ENCODE measurements at regions not wholly inside any gene's neighbourhood (a gene's known extent, or its start where the extent isn't known, plus 50 kb on each side); places are given as distances from the start of the nearest gene placed in this dataset.

GRCh38 chr7:18081617-18082016, 54.0 kb upstream of the PRPS1L1 start:
- DNase-seq (ENCODE audit: low spot score), result no peak

- no peak for DNase-seq (ENCODE audit: low spot score)
These were observed 54.5 kb upstream of the PRPS1L1 start for GRCh38 chr7:18082169-18082568.

DNA sequence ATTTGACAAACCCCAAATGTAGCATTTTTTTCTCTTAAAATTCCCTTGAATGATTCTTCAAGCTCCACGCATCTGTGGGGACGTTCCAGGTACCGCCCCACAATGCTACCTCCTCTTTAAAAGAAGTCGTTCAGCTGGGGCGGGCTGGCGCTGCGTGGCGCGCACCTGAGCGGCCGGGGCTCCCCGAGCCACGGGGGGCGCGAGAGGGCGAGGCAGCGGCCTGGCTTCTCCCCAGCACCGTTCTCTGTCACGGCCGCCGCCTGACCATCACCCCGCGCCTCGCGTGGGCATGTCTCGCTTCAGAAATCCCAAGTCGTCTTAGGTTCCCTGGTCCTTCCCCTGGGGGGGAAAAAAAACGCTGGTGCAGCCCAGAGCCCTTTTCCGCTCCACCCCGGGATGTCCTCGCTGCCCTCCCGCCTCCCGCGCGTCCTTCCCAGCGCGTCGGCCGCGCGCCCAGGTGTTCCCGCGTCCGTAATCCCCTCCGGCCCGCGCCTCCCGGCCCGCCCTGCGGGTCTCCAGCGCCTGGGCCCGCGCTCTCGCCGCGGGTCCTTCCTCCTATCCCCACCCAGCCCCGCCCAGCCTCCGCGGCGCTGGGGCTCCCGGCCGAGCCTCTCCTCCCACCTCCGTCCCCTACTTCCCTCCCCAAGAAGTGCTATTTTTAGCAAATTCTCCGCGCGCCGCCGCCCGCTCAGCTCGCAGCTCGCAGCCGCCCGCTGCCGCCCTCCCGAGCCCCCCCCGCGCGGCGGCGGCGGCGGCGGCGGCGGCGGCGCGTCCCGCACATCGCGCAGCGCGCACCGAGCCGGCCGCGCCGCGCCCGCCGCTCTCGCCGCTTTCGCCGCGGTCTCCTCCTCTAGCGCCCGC, 58.7 kb upstream of the PRPS1L1 start:
- DNase-seq (ENCODE audit: low spot score), result peak; percentile 35

GRCh38 chr7:18087026-18087686, 59.5 kb upstream of the PRPS1L1 start:
- DNase-seq (ENCODE audit: low spot score), result peak; percentile 18

DNA sequence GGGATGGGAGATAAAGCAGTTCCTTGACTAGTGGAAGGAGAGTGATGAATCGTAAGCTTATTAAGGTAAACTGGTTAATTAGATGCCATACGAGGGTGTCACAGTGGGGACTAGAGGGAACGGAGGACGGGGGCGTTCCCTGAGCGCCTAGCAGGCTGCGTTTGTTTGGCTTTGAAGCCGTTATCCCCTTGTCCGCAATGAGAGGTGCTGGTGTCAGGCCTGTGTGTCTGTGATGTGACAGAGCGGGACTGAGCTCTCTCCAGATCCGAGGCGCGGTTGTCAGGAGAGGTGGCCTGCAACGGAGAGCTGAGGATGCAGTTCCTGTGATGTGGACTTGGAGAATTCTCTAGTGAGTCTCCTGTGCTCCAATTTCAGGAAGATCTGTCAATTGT, 60.0 kb upstream of the PRPS1L1 start:
- DNase-seq (ENCODE audit: low spot score), result no peak

DNA sequence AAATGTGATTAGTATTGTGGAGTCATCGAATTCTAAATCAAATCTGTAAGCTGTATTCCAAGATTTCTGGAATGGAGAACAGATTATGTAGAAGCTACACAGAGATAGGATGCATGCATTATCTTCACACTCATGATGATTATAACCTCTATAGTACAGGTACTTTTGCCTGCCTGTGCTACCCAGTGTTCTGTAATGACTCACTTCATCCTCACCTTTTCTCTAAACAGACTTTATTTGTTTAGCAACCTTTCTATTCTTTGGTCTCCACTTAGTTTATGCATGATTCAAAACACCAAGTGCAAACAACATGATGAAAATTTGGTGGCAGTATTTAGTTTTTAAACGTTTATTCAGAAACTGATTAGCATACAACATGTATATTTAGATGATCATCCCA, 68.4 kb upstream of the PRPS1L1 start:
- DNase-seq (ENCODE audit: low spot score), result no peak

- no peak for DNase-seq (ENCODE audit: low spot score)
These were observed 74.9 kb upstream of the PRPS1L1 start for GRCh38 chr7:18102576-18102975.

DNA sequence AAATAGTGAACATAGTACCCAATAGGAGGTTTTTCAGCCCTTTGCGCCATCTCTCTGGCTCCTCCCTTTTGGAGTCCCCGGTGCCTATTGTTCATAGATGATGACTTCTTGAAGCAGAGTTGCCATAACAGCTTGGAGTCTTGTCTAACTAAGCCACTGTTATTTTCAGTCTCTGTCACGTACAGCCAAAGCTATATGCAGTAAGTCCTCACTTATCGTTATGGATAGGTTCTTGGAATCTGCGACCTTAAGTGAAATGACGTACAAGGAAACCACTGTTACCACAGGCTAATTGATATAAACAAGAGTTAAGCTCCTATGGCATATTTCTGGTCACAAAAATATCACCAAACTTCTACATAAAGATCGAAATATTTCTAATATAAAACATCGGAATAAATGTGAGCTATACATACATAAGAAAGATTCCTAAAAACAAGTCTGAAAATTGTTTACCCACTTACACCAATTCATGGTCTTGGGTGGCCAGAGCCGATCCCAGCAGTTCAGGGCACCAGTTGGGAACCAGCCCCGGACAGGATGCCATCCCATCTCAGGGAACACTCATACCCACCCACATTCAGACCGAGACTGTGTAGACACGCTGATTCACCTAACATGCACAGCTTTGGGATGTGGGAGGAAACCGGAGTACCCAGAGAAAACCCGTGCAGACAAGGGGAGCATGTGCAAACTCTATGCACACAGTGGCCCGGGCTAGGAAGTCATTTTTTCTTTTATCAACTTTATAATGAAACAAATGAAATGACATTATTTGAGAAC, 76.0 kb upstream of the PRPS1L1 start:
- no peak for DNase-seq (ENCODE audit: low spot score)

- DNase-seq (ENCODE audit: low spot score), result peak; percentile 34
These were observed 82.1 kb upstream of the PRPS1L1 start for GRCh38 chr7:18109762-18110161.

GRCh38 chr7:18116661-18117060, 89.0 kb upstream of the PRPS1L1 start:
- DNase-seq (ENCODE audit: low spot score), result no peak

GRCh38 chr7:18117482-18117881, 89.8 kb upstream of the PRPS1L1 start:
- DNase-seq (ENCODE audit: low spot score), result peak; percentile 31

GRCh38 chr7:18119985-18120384, 92.3 kb upstream of the PRPS1L1 start:
- DNase-seq (ENCODE audit: low spot score), result no peak

GRCh38 chr7:18123508-18124239, 96.0 kb upstream of the PRPS1L1 start:
- no peak for DNase-seq (ENCODE audit: low spot score)

- DNase-seq (ENCODE audit: low spot score), result no peak
These were observed 97.8 kb upstream of the PRPS1L1 start for GRCh38 chr7:18125476-18125875.

DNA sequence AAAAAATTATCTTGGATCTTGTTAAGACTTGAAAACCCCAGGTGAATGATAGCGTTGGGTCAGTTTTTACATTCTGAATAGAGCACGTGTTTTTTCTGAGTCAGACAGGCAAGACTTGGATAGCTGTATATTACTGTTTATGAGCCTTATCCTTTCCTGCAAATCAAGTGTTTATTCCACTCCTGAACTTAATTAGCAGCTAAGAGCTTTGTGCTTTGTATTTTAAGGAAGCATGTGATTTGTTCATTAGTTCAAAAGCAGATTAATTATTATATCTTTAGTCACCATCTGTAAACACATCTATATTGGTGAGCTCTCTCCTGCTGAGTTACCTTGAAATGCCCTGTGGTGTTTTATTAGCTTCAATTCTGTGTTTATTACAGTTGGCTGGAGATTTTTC, 98.6 kb upstream of the PRPS1L1 start:
- no peak for DNase-seq (ENCODE audit: low spot score)

DNA sequence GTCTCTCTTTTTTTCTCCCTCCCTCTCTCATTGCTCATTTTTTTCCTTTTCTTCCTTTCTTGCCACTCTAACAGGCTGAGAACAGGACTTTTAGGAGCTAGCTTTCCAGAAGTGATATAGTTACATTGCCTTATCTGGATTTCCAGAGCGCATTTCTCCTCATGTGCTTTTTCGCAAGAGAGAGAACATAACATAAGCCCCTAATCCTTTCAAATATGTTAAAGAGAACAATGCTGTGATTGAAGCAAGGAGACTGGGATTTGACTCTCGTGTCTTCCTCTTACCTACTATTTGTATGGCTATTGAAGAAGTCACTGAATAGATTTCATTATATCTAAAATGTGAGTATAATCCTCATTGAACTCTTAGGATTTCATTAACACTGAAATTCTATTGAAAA, 101.2 kb upstream of the PRPS1L1 start:
- no peak for DNase-seq (ENCODE audit: low spot score)

GRCh38 chr7:18132811-18133210, 105.2 kb upstream of the PRPS1L1 start:
- no peak for DNase-seq (ENCODE audit: low spot score)

- DNase-seq (ENCODE audit: low spot score), result no peak
These were observed 106.3 kb upstream of the PRPS1L1 start for GRCh38 chr7:18133921-18134320.

GRCh38 chr7:18140943-18141342, 113.3 kb upstream of the PRPS1L1 start:
- DNase-seq (ENCODE audit: low spot score), result no peak

GRCh38 chr7:18144166-18144565, 116.5 kb upstream of the PRPS1L1 start:
- DNase-seq (ENCODE audit: low spot score), result no peak

DNA sequence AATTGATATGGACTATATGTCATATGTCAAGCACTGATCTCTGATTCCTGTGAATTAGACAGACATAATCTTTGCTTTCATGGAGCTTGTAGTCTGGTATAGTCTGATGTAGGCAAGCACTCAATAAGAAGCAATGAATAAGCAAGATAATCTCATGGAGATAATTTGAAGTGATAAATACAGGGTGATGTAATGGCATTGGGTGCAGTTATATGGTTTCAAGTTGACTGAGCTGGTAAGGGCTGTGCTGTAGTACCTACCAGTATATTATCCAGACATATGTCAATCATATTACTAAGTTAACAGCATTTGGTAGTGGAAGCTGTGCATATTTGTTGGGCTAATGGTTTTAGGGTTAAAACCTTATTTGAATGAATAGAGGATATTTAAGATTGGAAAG, 117.5 kb upstream of the PRPS1L1 start:
- DNase-seq (ENCODE audit: low spot score), result no peak

GRCh38 chr7:18151422-18151821, 123.8 kb upstream of the PRPS1L1 start:
- peak; percentile 4 for DNase-seq (ENCODE audit: low spot score)

All from hepatic stellate cell (primary cell).